ENCODE measurements at regions not wholly inside any gene's neighbourhood (a gene's known extent, or its start where the extent isn't known, plus 50 kb on each side); places are given as distances from the start of the nearest gene placed in this dataset.
"Not testable (repeated sequence)": the region's sequence is repeated elsewhere in the genome, so short reads cannot be mapped to it uniquely, and the experiment has no call there.

GRCh38 chr7:80014511-80014910, 120.1 kb upstream of the GNAI1 start:
- no peak for ATAC-seq
- Histone ChIP-seq H3K36me3 (no peaks in the 10 kb centered on the region), H3K27ac (no peak overlapping the region), H3K9me3 (peaks cover 0 to 3% (median 0%) of the 10 kb centered on the region in 11 donors), H3K4me1 (no peaks in the 10 kb centered on the region), H3K4me3 (no peak overlapping the region), H3K27me3 (no peaks in the 10 kb centered on the region)
- WGBS, 2 donors, result 89 to 95% methylated on average over 2 of the region's 2 CpGs
- DNase-seq, result no peak
- TF ChIP-seq CTCF (IDR thresholded peaks at IDR 0.05), result no peak
- intact Hi-C loops (cut with DNase I), result loop anchor here in 7 of 10 donors (10.0 kb wide), 3 partner anchors 710 to 740 kb away; no protein-coding TSS in a partner anchor

GRCh38 chr7:80008039-80008438, 126.6 kb upstream of the GNAI1 start:
- DNase-seq, result no peak
- no peak for ATAC-seq
- Histone ChIP-seq H3K4me3 (no peak overlapping the region), H3K36me3 (no peaks in the 10 kb centered on the region), H3K9me3 (no peaks in the 10 kb centered on the region), H3K27me3 (no peaks in the 10 kb centered on the region), H3K4me1 (no peaks in the 10 kb centered on the region), H3K27ac (no peak overlapping the region)
- no peak for TF ChIP-seq CTCF (IDR thresholded peaks at IDR 0.05)
- intact Hi-C loops (cut with DNase I), result no loop called here
- 59 to 78% methylated on average over 1 of the region's 1 CpG for WGBS, 2 donors

GRCh38 chr7:80002865-80003264, 131.8 kb upstream of the GNAI1 start:
- intact Hi-C loops (cut with DNase I), result no loop called here
- no peak overlapping the region for H3K27ac ChIP-seq
- no peaks in the 10 kb centered on the region for H3K27me3 ChIP-seq
- no peak for TF ChIP-seq CTCF (IDR thresholded peaks at IDR 0.05)
- no peaks in the 10 kb centered on the region for H3K9me3 ChIP-seq
- DNase-seq (no peak), ATAC-seq (no peak)
- H3K4me1 ChIP-seq, result no peaks in the 10 kb centered on the region
- no peaks in the 10 kb centered on the region for H3K36me3 ChIP-seq
- no peak overlapping the region for H3K4me3 ChIP-seq
- 74 to 84% methylated on average over 2 of the region's 2 CpGs for WGBS, 2 donors

- intact Hi-C loops (cut with DNase I), result no loop called here
- ATAC-seq (no peak), DNase-seq (no peak)
- no peaks in the 10 kb centered on the region for H3K27me3 ChIP-seq
- H3K4me3 ChIP-seq, result no peak overlapping the region
- H3K27ac ChIP-seq, result no peak overlapping the region
- H3K9me3 ChIP-seq, result no peaks in the 10 kb centered on the region
- 60 to 65% methylated on average over 1 of the region's 1 CpG for WGBS, 2 donors
- TF ChIP-seq CTCF (IDR thresholded peaks at IDR 0.05), result no peak
- no peaks in the 10 kb centered on the region for H3K4me1 ChIP-seq
- no peaks in the 10 kb centered on the region for H3K36me3 ChIP-seq
Measured at GRCh38 chr7:79998363-79998762, 136.3 kb upstream of the GNAI1 start.

GRCh38 chr7:79997345-79997744, 137.3 kb upstream of the GNAI1 start:
- intact Hi-C loops (cut with DNase I), result no loop called here
- H3K27ac ChIP-seq, result no peak overlapping the region
- no peaks in the 10 kb centered on the region for H3K36me3 ChIP-seq
- 90 to 93% methylated on average over 1 of the region's 1 CpG for WGBS, 2 donors
- ATAC-seq (no peak), DNase-seq (no peak)
- no peaks in the 10 kb centered on the region for H3K27me3 ChIP-seq
- no peak overlapping the region for H3K4me3 ChIP-seq
- H3K9me3 ChIP-seq, result no peaks in the 10 kb centered on the region
- TF ChIP-seq CTCF (IDR thresholded peaks at IDR 0.05), result no peak
- H3K4me1 ChIP-seq, result no peaks in the 10 kb centered on the region

- ATAC-seq; H3K9me3 ChIP-seq; H3K36me3 ChIP-seq; intact Hi-C loops (cut with DNase I); H3K4me1 ChIP-seq; DNase-seq; H3K4me3 ChIP-seq; H3K27ac ChIP-seq; H3K27me3 ChIP-seq: not testable (repeated sequence)
- WGBS, 2 donors, result 88 to 91% methylated on average over 3 of the region's 3 CpGs
Measured at GRCh38 chr7:79995741-79996140, 138.9 kb upstream of the GNAI1 start.
